ENCODE measurements at regions not wholly inside any gene's neighbourhood (a gene's known extent, or its start where the extent isn't known, plus 50 kb on each side); places are given as distances from the start of the nearest gene placed in this dataset.

DNA sequence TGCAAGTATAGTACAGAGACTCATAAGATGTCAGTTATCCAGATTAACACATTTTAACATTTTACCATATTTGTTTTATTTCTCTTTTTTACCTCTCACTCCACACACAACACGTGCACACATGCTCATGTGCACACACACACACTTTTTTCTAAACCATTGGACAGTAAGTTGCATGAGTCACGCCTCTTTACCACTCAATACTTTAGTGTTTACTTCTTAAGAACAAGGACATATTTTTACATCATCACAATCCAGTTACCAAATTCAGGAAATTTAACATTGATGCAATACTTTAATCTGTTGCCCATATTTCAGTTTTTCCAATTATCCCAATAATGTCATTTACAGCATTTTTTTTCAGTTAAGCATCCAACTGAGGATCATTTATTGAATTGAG is 109.0 kb downstream of the RIN2 start:
- no peak for DNase-seq
- TF ChIP-seq POLR2AphosphoS5 (IDR thresholded peaks at IDR 0.05) (no peak), EP300 (IDR thresholded peaks at IDR 0.05) (no peak), POLR2A (IDR thresholded peaks at IDR 0.05) (no peak), CTCF (IDR thresholded peaks at IDR 0.05) (no peak)
- peak overlapping the region in 1 of 5 donors; percentile 1 for H3K27ac ChIP-seq
- 81 to 94% (median 91%) methylated on average over 2 of the region's 2 CpGs for WGBS, 5 donors
- no peaks in the 10 kb centered on the region for H3K9me3 ChIP-seq
- H3K4me1 ChIP-seq, result peaks cover 0 to 7% (median 0%) of the 10 kb centered on the region in 4 donors
- intact Hi-C loops (cut with DNase I; ENCODE audit: low total_unique reads), result no loop called here
- H3K36me3 ChIP-seq, result peaks cover 0 to 24% (median 12%) of the 10 kb centered on the region in 4 donors
- no peaks in the 10 kb centered on the region for H3K27me3 ChIP-seq
- no peak overlapping the region for H3K4me3 ChIP-seq

DNA sequence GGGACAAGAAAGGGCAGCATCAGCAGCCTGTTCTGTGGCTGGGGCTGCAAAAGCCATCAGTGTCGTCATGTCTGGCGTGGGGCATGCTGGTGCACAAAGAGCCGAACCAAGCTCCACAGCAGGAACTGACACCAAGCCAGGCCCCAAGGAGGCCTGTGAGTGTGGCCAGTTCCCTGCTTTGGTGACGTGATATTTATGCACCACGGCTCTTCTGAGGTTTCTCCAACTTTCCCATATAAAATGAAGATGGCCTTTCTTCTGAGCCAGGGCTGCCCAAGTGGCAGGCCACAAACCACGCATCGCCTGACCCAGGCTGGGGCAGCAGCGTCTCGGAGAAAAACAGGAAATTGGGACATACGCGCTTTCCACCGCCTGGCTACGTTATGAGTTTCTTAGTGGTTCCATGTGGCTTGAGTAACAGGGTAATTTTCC is 109.9 kb downstream of the RIN2 start:
- Histone ChIP-seq H3K4me1 (peaks cover 0 to 7% (median 0%) of the 10 kb centered on the region in 4 donors), H3K27ac (no peak overlapping the region), H3K36me3 (peaks cover 0 to 30% (median 19%) of the 10 kb centered on the region in 4 donors), H3K9me3 (no peaks in the 10 kb centered on the region), H3K27me3 (no peaks in the 10 kb centered on the region), H3K4me3 (no peak overlapping the region)
- no peak for DNase-seq
- WGBS, 5 donors, result 65 to 92% (median 87%) methylated on average over 12 to 13 of the region's 13 CpGs
- no peak for TF ChIP-seq POLR2AphosphoS5 (IDR thresholded peaks at IDR 0.05)
- no peak for TF ChIP-seq CTCF (IDR thresholded peaks at IDR 0.05)
- no peak for TF ChIP-seq EP300 (IDR thresholded peaks at IDR 0.05)
- intact Hi-C loops (cut with DNase I; ENCODE audit: low total_unique reads), result no loop called here

DNA sequence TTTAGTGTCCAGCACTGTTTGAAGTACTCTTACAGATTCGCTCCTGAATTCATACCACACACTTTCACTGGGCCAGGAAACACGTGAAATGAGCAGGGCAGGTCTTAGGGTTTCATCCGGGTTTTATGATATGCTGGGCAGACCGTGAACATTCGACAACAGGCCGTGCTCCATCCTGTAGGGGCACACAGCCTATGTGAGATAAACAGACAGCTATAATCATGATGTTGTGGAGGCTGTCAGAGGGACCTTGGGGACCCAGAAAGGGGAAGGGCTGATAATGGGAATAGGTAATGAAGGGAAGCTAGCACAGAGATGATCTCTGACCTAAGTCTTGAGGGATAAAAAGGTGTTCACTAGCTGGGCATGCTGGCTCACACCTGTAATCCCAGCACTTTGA is 110.4 kb downstream of the RIN2 start:
- TF ChIP-seq POLR2AphosphoS5 (IDR thresholded peaks at IDR 0.05), result no peak
- TF ChIP-seq EP300 (IDR thresholded peaks at IDR 0.05), result no peak
- TF ChIP-seq CTCF (IDR thresholded peaks at IDR 0.05), result no peak
- TF ChIP-seq POLR2A (IDR thresholded peaks at IDR 0.05), result no peak
- H3K4me3 ChIP-seq, result no peak overlapping the region
- no peak for DNase-seq
- 80 to 91% (median 85%) methylated on average over 6 of the region's 6 CpGs for WGBS, 5 donors
- H3K9me3 ChIP-seq, result no peaks in the 10 kb centered on the region
- peaks cover 0 to 7% (median 0%) of the 10 kb centered on the region in 4 donors for H3K4me1 ChIP-seq
- peaks cover 0 to 30% (median 21%) of the 10 kb centered on the region in 4 donors for H3K36me3 ChIP-seq
- intact Hi-C loops (cut with DNase I; ENCODE audit: low total_unique reads), result no loop called here
- H3K27me3 ChIP-seq, result no peaks in the 10 kb centered on the region
- H3K27ac ChIP-seq, result peak overlapping the region in 1 of 5 donors; percentile 2

- peaks cover 0 to 12% (median 5%) of the 10 kb centered on the region in 4 donors for H3K4me1 ChIP-seq
- H3K9me3 ChIP-seq, result no peaks in the 10 kb centered on the region
- no peak overlapping the region for H3K4me3 ChIP-seq
- H3K27ac ChIP-seq, result no peak overlapping the region
- 85 to 92% (median 91%) methylated on average over 3 of the region's 3 CpGs for WGBS, 5 donors
- peaks cover 0 to 30% (median 23%) of the 10 kb centered on the region in 4 donors for H3K36me3 ChIP-seq
- DNase-seq, result no peak
- no peak for TF ChIP-seq POLR2AphosphoS5 (IDR thresholded peaks at IDR 0.05)
- intact Hi-C loops (cut with DNase I; ENCODE audit: low total_unique reads), result no loop called here
- no peaks in the 10 kb centered on the region for H3K27me3 ChIP-seq
These were observed 113.9 kb downstream of the RIN2 start for GRCh38 chr20:19872001-19872400.

GRCh38 chr20:19874040-19874727 is 116.1 kb downstream of the RIN2 start:
- DNase-seq, result no peak
- peaks cover 0 to 27% (median 20%) of the 10 kb centered on the region in 4 donors for H3K36me3 ChIP-seq
- H3K27ac ChIP-seq, result no peak overlapping the region
- H3K27me3 ChIP-seq, result no peaks in the 10 kb centered on the region
- intact Hi-C loops (cut with DNase I; ENCODE audit: low total_unique reads), result no loop called here
- H3K9me3 ChIP-seq, result no peaks in the 10 kb centered on the region
- no peak overlapping the region for H3K4me3 ChIP-seq
- TF ChIP-seq POLR2AphosphoS5 (IDR thresholded peaks at IDR 0.05) (no peak), POLR2A (IDR thresholded peaks at IDR 0.05) (no peak), EP300 (IDR thresholded peaks at IDR 0.05) (no peak), CTCF (IDR thresholded peaks at IDR 0.05) (no peak)
- peaks cover 0 to 12% (median 6%) of the 10 kb centered on the region in 4 donors for H3K4me1 ChIP-seq
- 79 to 93% (median 92%) methylated on average over 2 of the region's 2 CpGs for WGBS, 5 donors

Measured in stomach (tissue), 8 donors.